IMR-90 (cell line): ENCODE measurements at regions not wholly inside any gene's neighbourhood (a gene's known extent, or its start where the extent isn't known, plus 50 kb on each side); places are given as distances from the start of the nearest gene placed in this dataset.

Source experiments
- CEBPB ChIP-seq: IDR thresholded peaks from 2 replicates; pipeline ENCODE4 v1.6.1; 2012; ENCODE audit warnings: low read depth, low read length, improper control_type of control experiment
- CTCF ChIP-seq: conservative IDR thresholded peaks from 2 replicates; pipeline ENCODE4 v1.5.1; 2012; ENCODE audit warnings: mild to moderate bottlenecking, low read depth, low read length, improper control_type of control experiment
- MAFK ChIP-seq: IDR thresholded peaks from 2 replicates; pipeline ENCODE4 v1.6.1; 2012; ENCODE audit warnings: low read depth, low read length, improper control_type of control experiment
- POLR2A ChIP-seq: IDR thresholded peaks from 2 replicates; pipeline ENCODE4 v1.6.1; 2012; ENCODE audit warnings: mild to moderate bottlenecking, low read depth, low read length
- RAD21 ChIP-seq: IDR thresholded peaks from 2 replicates; pipeline ENCODE4 v1.6.1; 2012; ENCODE audit warnings: low read length, improper control_type of control experiment
- TF ChIP-seq, protein P1 (sequence below): fragments of 150-350 bp; IDR thresholded peaks from 2 replicates; pipeline ENCODE4 v1.6.1; 2017; ENCODE audit warnings: mild to moderate bottlenecking, antibody characterized with exemption, low read length, low read depth

GRCh38 chr9:21543187-21543586 lies 61.1 kb upstream of the IFNE start:
- TF ChIP-seq CTCF: no peak
- TF ChIP-seq RAD21: no peak
- TF ChIP-seq MAFK: no peak
- no peak for TF ChIP-seq POLR2A
- no peak for TF ChIP-seq CEBPB
- TF ChIP-seq, protein P1, sequence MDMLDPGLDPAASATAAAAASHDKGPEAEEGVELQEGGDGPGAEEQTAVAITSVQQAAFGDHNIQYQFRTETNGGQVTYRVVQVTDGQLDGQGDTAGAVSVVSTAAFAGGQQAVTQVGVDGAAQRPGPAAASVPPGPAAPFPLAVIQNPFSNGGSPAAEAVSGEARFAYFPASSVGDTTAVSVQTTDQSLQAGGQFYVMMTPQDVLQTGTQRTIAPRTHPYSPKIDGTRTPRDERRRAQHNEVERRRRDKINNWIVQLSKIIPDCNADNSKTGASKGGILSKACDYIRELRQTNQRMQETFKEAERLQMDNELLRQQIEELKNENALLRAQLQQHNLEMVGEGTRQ: no peak
